Fibroblast of pulmonary artery (primary cell): ENCODE measurements at regions not wholly inside any gene's neighbourhood (a gene's known extent, or its start where the extent isn't known, plus 50 kb on each side); places are given as distances from the start of the nearest gene placed in this dataset.
"Not testable (repeated sequence)": the region's sequence is repeated elsewhere in the genome, so short reads cannot be mapped to it uniquely, and the experiment has no call there.

Experiments
- DNase-seq: peaks from one replicate; pipeline ENCODE4 v3.0.0-alpha.2; 2010; ENCODE audit warnings: low read depth
- H3K4me3 ChIP-seq: replicated peaks from 2 replicates; pipeline ENCODE4 v1.5.1; 2011; ENCODE audit warnings: low read depth, mild to moderate bottlenecking, control low read depth, low read length, moderate library complexity
- CTCF ChIP-seq: IDR thresholded peaks from 2 replicates; pipeline ENCODE4 v1.5.1; 2011; ENCODE audit warnings: mild to moderate bottlenecking, control low read depth, low read length, inconsistent platforms; ENCODE audit errors: missing control alignments

- DNase-seq: no peak
- no peak for TF ChIP-seq CTCF
- H3K4me3 ChIP-seq: no peak overlapping the region
Observed at GRCh38 chr21:25169370-25169769, 437.9 kb downstream of the MRPL39 start.

GRCh38 chr21:25166904-25167303 is 440.4 kb downstream of the MRPL39 start:
- H3K4me3 ChIP-seq, DNase-seq: not testable (repeated sequence)

- TF ChIP-seq CTCF: no peak
- H3K4me3 ChIP-seq: no peak overlapping the region
- no peak for DNase-seq
Observed at GRCh38 chr21:25161571-25161970, 445.7 kb downstream of the MRPL39 start.

- DNase-seq, H3K4me3 ChIP-seq: not testable (repeated sequence)
Observed at GRCh38 chr21:25155020-25155419, 452.3 kb downstream of the MRPL39 start.

GRCh38 chr21:25149022-25149421 is 458.3 kb downstream of the MRPL39 start:
- H3K4me3 ChIP-seq: no peak overlapping the region
- DNase-seq: no peak
- TF ChIP-seq CTCF: no peak

GRCh38 chr21:25139414-25139813 is 467.9 kb downstream of the MRPL39 start:
- no peak for DNase-seq

GRCh38 chr21:25133939-25134338 is 473.3 kb downstream of the MRPL39 start:
- TF ChIP-seq CTCF: no peak
- H3K4me3 ChIP-seq: no peak overlapping the region
- DNase-seq: no peak

More at GRCh38 chr21:25139414-25139813, 467.9 kb downstream of the MRPL39 start:
- H3K4me3 ChIP-seq: no peak overlapping the region
- no peak for TF ChIP-seq CTCF

- no peak overlapping the region for H3K4me3 ChIP-seq
- TF ChIP-seq CTCF: no peak
- DNase-seq: no peak
Observed at GRCh38 chr21:25127811-25128210, 479.5 kb downstream of the MRPL39 start.
